Activated CD4-positive, alpha-beta T cell treated with anti-CD3 and anti-CD28 coated beads for 24 hours (primary cell): ENCODE measurements at regions not wholly inside any gene's neighbourhood (a gene's known extent, or its start where the extent isn't known, plus 50 kb on each side); places are given as distances from the start of the nearest gene placed in this dataset.

Source experiments
- DNase-seq, 2 donors: peaks; one replicate each; pipeline ENCODE4 v3.0.0-alpha.2; 2020; ENCODE audit warnings: low read depth in 2 of 2

- DNase-seq, result no peak
These were observed 142.0 kb upstream of the RTL1 start for GRCh38 chr14:101045511-101045910.

- DNase-seq, result no peak
These were observed 142.5 kb upstream of the RTL1 start for GRCh38 chr14:101046071-101046470.

- DNase-seq, result no peak
These were observed 143.8 kb upstream of the RTL1 start for GRCh38 chr14:101047326-101047725.

- DNase-seq, result no peak
These were observed 145.2 kb upstream of the RTL1 start for GRCh38 chr14:101048766-101049165.

- no peak for DNase-seq
These were observed 146.0 kb upstream of the RTL1 start for GRCh38 chr14:101049511-101049910.

- DNase-seq, result no peak
These were observed 146.4 kb upstream of the RTL1 start for GRCh38 chr14:101049942-101050341.

- no peak for DNase-seq
These were observed 147.5 kb upstream of the RTL1 start for GRCh38 chr14:101050901-101051490.

- DNase-seq, result no peak
These were observed 151.1 kb upstream of the RTL1 start for GRCh38 chr14:101054671-101055070.

GRCh38 chr14:101055106-101055662 lies 151.7 kb upstream of the RTL1 start:
- no peak for DNase-seq

GRCh38 chr14:101055776-101056374 lies 152.4 kb upstream of the RTL1 start:
- no peak for DNase-seq

- no peak for DNase-seq
These were observed 152.9 kb upstream of the RTL1 start for GRCh38 chr14:101056446-101056845.

- DNase-seq, result no peak
These were observed 153.9 kb upstream of the RTL1 start for GRCh38 chr14:101057394-101057793.

GRCh38 chr14:101058571-101058970 lies 155.0 kb upstream of the RTL1 start:
- no peak for DNase-seq

GRCh38 chr14:101060171-101060601 lies 156.7 kb upstream of the RTL1 start:
- DNase-seq, result no peak

GRCh38 chr14:101061411-101062064 lies 158.0 kb upstream of the RTL1 start:
- no peak for DNase-seq

GRCh38 chr14:101062065-101062450 lies 158.5 kb upstream of the RTL1 start:
- DNase-seq, result no peak

GRCh38 chr14:101062601-101063000 lies 159.1 kb upstream of the RTL1 start:
- DNase-seq, result no peak

- DNase-seq, result no peak
These were observed 159.6 kb upstream of the RTL1 start for GRCh38 chr14:101063121-101063520.

- no peak for DNase-seq
These were observed 160.7 kb upstream of the RTL1 start for GRCh38 chr14:101064121-101064661.

- DNase-seq, result no peak
These were observed 161.2 kb upstream of the RTL1 start for GRCh38 chr14:101064718-101065117.

GRCh38 chr14:101065246-101065645 lies 161.7 kb upstream of the RTL1 start:
- DNase-seq, result no peak
